HFFc6 (cell line): ENCODE measurements at regions not wholly inside any gene's neighbourhood (a gene's known extent, or its start where the extent isn't known, plus 50 kb on each side); places are given as distances from the start of the nearest gene placed in this dataset.
"Not testable (repeated sequence)": the region's sequence is repeated elsewhere in the genome, so short reads cannot be mapped to it uniquely, and the experiment has no call there.

Experiments used
- DNase-seq: peaks from one replicate; pipeline ENCODE4 v3.0.0-alpha.2; 2018
- H3K27ac Mint-ChIP-seq: 2 replicates; pipeline ENCODE4 v1.8.0; 2020; ENCODE audit warnings: mild to moderate bottlenecking, mixed read lengths
- H3K27me3 Mint-ChIP-seq: 2 replicates; pipeline ENCODE4 v1.8.0; 2021; ENCODE audit warnings: mild to moderate bottlenecking, moderate library complexity, mixed read lengths; ENCODE audit not compliant: insufficient read depth
- H3K36me3 Mint-ChIP-seq: 2 replicates; pipeline ENCODE4 v1.8.0; 2021; ENCODE audit warnings: low read depth, mixed read lengths
- H3K4me1 Mint-ChIP-seq: 2 replicates; pipeline ENCODE4 v1.8.0; 2020; ENCODE audit warnings: low read depth, mixed read lengths
- H3K4me3 Mint-ChIP-seq: 2 replicates; pipeline ENCODE4 v1.8.0; 2020; ENCODE audit warnings: mild to moderate bottlenecking, moderate library complexity, mixed read lengths
- H3K9me3 Mint-ChIP-seq: 2 replicates; pipeline ENCODE4 v1.8.0; 2020; ENCODE audit warnings: mild to moderate bottlenecking, mixed read lengths
- TF ChIP-seq, protein P1 (sequence below): fragments of 200-600 bp; sonication (generic); IDR thresholded peaks from 2 replicates; pipeline ENCODE4 v1.5.0; 2021; ENCODE audit warnings: antibody characterized with exemption, mild to moderate bottlenecking

DNA sequence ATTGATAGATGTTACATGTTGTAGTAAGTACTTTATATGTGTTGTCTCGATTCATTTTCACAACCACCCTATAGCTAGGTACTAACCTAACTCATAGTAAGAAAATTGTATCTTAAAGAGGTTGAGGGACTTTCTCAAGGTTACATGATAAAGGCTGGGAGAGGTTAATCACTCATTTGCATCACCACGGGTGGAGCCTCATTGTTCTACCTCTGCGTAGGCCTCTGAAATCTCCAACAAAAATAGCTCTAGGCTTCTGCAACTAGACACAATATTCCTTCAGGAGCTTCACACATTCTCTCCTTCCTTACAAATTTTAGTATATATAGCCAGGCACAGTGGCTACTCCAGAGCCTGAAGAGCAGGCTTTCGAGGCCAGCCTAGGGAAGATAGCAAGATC is 408.9 kb upstream of the ANO5 start:
- no peak overlapping the region for H3K4me3 Mint-ChIP-seq
- no peaks in the 10 kb centered on the region for H3K36me3 Mint-ChIP-seq
- no peak for DNase-seq
- no peak overlapping the region for H3K27ac Mint-ChIP-seq
- TF ChIP-seq, protein P1, sequence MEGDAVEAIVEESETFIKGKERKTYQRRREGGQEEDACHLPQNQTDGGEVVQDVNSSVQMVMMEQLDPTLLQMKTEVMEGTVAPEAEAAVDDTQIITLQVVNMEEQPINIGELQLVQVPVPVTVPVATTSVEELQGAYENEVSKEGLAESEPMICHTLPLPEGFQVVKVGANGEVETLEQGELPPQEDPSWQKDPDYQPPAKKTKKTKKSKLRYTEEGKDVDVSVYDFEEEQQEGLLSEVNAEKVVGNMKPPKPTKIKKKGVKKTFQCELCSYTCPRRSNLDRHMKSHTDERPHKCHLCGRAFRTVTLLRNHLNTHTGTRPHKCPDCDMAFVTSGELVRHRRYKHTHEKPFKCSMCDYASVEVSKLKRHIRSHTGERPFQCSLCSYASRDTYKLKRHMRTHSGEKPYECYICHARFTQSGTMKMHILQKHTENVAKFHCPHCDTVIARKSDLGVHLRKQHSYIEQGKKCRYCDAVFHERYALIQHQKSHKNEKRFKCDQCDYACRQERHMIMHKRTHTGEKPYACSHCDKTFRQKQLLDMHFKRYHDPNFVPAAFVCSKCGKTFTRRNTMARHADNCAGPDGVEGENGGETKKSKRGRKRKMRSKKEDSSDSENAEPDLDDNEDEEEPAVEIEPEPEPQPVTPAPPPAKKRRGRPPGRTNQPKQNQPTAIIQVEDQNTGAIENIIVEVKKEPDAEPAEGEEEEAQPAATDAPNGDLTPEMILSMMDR, result no peak
- no peaks in the 10 kb centered on the region; the same call in 1 of the 2 replicates for H3K27me3 Mint-ChIP-seq
- no peaks in the 10 kb centered on the region for H3K4me1 Mint-ChIP-seq
- H3K9me3 Mint-ChIP-seq, result peaks cover 33% of the 10 kb centered on the region

DNA sequence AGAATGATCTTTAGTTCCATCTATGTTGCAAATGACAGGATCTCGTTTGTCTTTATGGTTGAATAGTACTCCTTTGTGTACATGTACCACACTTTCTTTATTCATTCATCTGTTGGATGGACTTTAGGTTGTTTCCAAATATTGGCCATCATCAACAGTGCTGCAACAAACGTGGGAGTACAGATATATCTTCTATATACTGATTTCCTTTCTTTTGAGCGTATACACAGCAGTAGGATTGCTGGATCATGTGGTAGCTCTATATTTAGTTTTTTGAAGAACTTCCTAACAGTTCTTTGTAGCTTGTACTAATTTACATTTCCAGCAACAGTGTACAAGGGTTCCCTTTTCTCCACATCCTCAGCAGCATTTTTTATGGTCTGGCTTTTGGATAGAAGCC is 407.5 kb upstream of the ANO5 start:
- H3K4me1 Mint-ChIP-seq, result no peaks in the 10 kb centered on the region
- H3K4me3 Mint-ChIP-seq, result no peak overlapping the region
- H3K9me3 Mint-ChIP-seq, result peaks cover 43% of the 10 kb centered on the region
- no peaks in the 10 kb centered on the region; the same call in 1 of the 2 replicates for H3K27me3 Mint-ChIP-seq
- TF ChIP-seq, protein P1, result no peak
- no peak for DNase-seq
- no peak overlapping the region for H3K27ac Mint-ChIP-seq
- no peaks in the 10 kb centered on the region for H3K36me3 Mint-ChIP-seq

DNA sequence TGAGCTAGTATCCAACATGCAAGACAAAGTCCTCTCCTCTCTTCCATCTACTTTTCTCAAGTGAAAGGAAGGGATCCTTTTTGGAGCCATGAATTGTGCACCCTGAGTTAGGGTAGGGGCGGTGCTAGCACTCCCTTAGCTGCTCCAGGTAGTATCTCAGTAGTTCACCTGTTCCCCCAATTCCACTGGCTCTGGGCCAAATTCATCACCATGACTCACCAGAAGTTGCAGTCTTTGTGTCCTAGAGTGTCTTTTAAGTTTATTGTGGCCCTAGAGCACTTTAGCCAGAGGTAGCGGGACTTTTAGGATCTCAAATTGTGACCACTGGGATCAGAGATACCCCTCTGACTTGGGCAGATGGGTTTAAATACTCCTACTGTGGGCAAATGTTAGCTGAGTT is 398.6 kb upstream of the ANO5 start:
- H3K4me1 Mint-ChIP-seq, result no peaks in the 10 kb centered on the region
- no peak for DNase-seq
- TF ChIP-seq, protein P1, result no peak
- H3K27ac Mint-ChIP-seq, result no peak overlapping the region
- no peaks in the 10 kb centered on the region for H3K36me3 Mint-ChIP-seq
- no peak overlapping the region for H3K4me3 Mint-ChIP-seq
- H3K27me3 Mint-ChIP-seq, result peaks cover 1% of the 10 kb centered on the region
- H3K9me3 Mint-ChIP-seq, result peaks cover 75% of the 10 kb centered on the region

DNA sequence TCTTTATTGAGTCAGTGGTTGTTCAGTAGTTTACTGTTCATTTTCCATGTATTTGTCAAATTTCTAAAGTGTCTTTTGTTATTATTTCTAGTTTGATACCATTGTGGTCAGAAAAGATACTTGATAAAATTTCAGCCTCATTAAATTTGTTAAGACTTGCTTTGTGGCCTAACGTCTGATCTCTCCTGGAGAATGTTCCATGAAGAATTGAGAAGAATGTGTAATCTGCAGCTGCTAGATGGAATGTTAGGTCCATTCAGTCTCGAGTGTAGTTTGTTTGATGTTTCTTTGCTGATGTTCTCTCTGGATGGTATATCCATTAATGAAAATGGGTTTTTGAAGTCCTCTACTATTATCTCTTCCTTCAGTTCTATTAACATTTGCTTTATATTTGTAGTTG is 394.7 kb upstream of the ANO5 start:
- no peak overlapping the region for H3K27ac Mint-ChIP-seq
- H3K9me3 Mint-ChIP-seq, result peaks cover 73% of the 10 kb centered on the region
- H3K4me3 Mint-ChIP-seq, result no peak overlapping the region
- H3K4me1 Mint-ChIP-seq, result no peaks in the 10 kb centered on the region
- peaks cover 1% of the 10 kb centered on the region; the same call in 1 of the 2 replicates for H3K27me3 Mint-ChIP-seq
- TF ChIP-seq, protein P1, result no peak
- H3K36me3 Mint-ChIP-seq, result no peaks in the 10 kb centered on the region
- no peak for DNase-seq

DNA sequence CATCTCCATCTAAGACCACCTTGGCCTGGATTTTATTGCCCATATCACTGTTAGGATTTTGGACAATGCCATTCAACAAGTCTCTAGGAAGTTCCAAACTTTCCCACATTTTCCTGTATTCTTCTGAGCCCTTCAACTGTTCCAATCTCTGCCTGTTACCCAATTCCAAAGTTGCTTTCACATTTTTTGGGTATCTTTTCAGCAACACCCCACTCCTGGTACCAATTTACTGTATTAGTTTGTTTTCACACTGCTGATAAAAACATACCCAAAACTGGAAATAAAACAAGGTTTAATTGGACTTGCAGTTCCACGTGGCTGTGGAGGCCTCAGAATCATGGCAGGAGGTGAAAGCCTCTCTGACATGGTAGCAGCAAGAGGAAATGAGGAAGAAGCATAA is 388.4 kb upstream of the ANO5 start:
- not testable (repeated sequence) for DNase-seq, H3K4me1 Mint-ChIP-seq, H3K4me3 Mint-ChIP-seq, H3K36me3 Mint-ChIP-seq, H3K27me3 Mint-ChIP-seq, H3K27ac Mint-ChIP-seq
- peaks cover 39% of the 10 kb centered on the region for H3K9me3 Mint-ChIP-seq

DNA sequence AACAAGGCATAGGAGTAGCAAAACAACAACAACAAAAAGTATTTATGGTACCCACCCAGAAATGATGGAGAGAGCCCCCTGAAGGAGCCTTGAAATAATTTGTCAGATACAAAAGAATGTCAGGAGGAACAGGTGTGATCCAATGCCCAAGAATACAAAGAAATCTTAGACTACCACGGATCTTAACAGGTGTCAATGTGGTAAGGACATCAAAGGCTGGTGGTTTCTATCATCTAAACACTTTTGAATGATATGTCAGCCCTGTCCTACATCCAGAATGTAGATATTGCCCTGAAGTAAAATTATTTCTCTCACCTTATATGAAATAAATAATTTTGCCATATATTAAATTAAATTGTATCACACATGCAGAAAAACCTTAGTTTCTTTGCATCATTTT is 386.4 kb upstream of the ANO5 start:
- no peaks in the 10 kb centered on the region for H3K4me1 Mint-ChIP-seq
- H3K36me3 Mint-ChIP-seq, result no peaks in the 10 kb centered on the region
- DNase-seq, result no peak
- H3K27ac Mint-ChIP-seq, result no peak overlapping the region
- no peaks in the 10 kb centered on the region for H3K27me3 Mint-ChIP-seq
- TF ChIP-seq, protein P1, result no peak
- H3K9me3 Mint-ChIP-seq, result peaks cover 42% of the 10 kb centered on the region
- H3K4me3 Mint-ChIP-seq, result no peak overlapping the region
